Eye (tissue), 1 donor: ENCODE measurements at regions not wholly inside any gene's neighbourhood (a gene's known extent, or its start where the extent isn't known, plus 50 kb on each side); places are given as distances from the start of the nearest gene placed in this dataset.
"Not testable (repeated sequence)": the region's sequence is repeated elsewhere in the genome, so short reads cannot be mapped to it uniquely, and the experiment has no call there.

Experiments used
- DNase-seq: peaks from one replicate; pipeline ENCODE4 v3.0.0-alpha.2; 2015

DNA sequence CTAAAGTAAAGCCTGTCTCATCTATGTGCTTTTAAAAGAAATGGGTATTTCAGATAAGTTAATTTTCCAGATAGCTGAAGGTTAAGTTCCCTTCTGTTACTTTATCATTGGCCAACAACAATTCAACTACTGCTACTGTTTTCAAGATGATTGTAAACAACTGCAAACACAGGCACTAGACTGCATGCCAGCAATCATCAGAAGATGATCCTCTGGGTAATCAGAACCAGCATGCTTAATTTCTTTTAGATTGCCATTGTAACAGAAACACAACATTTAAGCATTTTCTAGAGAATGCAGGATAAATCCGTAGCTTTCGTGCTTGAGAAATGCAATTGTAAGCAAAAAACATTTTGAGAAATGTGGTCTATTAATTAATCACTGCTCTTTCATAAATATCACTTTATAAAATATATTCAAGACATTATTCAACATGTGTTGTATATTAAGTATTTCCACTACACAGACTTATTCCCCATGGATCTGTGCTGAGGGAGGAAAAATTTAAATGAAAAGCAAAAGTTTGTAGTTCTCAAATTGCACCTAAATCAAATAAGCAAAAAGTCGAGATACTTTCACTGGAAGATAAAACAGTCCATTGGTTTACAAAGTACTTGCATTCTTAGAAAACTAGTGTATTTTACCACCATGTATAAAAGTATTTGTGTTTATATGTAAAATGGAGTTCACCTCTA, 133.7 kb downstream of the ATL2 start:
- DNase-seq: no peak

DNA sequence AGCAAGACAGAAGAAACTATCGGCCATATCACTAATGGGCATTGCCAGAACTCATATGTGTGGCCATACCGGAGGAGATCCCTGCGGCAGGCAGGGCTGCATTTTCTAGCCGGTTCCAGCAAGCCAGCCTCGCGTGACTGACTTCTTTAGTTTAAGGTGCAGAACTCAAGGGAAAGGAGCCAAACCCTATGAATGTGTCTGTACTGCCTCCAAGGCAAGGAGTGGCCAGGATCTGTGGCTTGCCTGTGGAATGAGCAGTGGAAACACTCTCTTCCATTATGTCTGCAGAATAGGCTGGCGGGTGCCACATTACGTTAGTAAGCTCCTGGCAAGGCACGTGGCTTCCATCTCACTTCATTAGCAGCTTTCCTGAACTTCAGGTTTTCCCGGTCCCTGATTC, 137.6 kb downstream of the ATL2 start:
- no peak for DNase-seq

DNA sequence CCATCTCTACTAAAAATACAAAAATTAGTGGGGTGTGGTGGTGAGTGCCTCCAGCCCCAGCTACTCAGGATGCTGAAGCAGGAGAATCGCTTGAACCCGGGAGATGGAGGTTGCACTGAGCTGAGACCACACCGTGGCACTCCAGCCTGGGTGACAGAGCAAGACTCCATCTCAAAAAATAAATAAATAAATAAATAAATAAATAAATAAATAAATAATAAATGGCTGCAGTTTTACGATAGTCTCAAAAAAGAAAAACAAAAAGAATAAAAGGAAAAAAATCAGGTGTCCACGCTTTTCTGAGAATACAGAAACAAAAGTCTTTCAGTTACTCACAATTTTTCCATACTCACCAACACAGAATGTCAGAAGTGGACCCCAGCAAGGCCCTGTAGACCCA, 138.4 kb downstream of the ATL2 start:
- not testable (repeated sequence) for DNase-seq

DNA sequence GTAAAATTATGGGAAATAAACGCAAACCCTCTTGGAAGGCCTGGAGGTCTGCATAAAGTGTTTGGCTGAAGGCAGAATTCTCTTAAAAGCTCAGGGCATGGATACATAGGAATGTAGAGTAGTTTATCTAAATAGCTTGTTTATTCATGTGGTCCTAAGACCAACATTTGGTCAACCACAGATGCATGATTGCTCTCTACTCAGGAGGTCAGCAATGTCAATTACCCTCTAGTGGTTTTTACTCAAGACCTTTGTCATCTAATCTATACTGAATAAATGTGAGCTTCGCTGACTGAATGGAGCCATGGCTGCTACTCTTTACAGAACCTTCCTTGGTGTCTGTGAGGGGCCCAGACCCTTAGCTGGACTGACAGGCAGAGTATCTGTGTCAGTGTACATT, 139.8 kb downstream of the ATL2 start:
- DNase-seq: no peak

DNA sequence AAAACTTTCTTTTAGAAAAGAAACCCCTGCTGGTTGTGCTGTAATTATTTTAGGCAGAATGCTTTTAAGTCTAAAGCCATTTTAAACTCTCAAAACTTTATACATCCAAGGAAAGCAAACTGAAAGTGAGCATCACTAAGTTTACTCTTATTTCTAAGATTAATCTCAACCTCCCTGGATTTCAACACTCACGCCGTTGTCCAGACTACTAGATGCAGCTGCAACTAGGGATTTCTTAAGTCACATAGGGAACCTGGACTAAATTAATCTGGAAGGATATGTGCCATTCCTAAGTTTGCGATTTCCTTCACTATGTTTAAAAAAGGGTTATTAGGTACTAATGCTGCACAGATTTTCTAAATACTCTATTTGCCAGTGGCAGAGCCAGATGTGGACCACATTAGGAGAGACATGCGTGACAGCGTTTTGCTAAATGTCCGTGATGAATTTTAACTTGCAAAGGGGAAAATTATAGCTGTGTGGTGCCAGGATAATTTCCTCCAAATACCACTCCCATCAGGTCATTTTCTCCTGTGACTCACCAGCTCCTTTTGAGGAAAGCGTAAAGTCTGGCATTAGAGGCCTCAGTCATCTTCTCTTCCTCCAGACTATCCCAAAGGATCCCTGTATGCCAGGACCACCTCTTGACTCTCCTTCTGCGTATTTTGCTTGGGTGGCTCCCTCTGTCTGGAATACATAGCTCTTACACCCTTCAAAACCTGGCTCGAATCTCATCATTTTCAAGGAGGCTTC, 143.7 kb downstream of the ATL2 start:
- DNase-seq: peak; percentile 45

DNA sequence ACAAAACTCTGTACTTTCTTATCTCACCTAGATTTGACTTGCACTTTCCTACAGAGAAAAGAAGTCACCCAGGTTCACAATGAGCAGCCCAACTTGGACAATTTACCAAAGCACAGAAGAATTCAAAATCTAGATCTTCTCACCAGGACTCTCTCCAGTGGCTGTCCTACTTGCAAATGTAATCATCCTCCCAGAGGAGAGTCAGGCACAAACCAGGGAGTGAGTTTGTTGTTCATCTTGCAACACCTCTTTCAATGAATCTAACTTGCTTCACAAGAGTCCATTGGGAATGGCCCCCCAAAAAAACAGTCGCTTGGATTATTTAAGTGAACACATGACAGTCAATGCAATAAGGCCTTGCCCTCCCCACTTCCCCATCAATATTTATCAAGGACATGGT, 144.6 kb downstream of the ATL2 start:
- no peak for DNase-seq

DNA sequence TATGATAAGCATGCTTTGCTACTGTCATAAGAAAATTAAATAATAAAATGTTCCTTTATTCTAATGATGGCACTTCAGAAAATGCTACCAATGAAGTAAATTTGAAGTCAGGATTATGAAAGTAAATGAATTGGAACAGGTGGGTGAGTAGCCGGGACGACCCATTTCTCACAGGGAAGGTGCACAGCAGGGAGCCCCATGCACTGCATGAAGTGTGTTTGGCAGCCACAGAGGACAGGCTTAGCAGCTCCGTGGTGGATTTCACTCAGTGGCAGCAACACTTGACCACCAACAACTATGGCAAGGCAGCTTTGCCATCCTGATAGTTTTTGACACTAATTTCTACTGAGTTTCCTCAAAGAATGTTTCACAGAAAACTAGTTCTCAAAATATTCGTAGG, 146.3 kb downstream of the ATL2 start:
- no peak for DNase-seq

DNA sequence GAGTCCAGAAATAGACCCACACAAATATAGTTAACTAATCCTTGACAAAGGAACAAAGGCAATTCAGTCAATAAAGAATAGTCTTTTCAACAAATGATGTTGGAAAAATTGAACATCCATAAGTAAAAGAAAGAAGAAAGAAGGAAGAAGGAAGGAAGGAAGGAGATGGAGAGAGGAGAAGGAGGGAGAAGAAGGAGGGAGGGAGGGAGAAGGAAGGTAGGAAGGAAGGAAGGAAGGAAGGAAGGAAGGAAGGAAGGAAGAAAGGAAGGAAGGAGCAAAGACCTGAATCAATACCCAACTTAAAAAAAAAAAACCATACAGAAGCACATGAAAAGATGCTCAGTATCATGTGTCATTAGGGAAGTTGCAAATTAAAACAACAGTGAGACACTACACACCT, 148.3 kb downstream of the ATL2 start:
- no peak for DNase-seq

DNA sequence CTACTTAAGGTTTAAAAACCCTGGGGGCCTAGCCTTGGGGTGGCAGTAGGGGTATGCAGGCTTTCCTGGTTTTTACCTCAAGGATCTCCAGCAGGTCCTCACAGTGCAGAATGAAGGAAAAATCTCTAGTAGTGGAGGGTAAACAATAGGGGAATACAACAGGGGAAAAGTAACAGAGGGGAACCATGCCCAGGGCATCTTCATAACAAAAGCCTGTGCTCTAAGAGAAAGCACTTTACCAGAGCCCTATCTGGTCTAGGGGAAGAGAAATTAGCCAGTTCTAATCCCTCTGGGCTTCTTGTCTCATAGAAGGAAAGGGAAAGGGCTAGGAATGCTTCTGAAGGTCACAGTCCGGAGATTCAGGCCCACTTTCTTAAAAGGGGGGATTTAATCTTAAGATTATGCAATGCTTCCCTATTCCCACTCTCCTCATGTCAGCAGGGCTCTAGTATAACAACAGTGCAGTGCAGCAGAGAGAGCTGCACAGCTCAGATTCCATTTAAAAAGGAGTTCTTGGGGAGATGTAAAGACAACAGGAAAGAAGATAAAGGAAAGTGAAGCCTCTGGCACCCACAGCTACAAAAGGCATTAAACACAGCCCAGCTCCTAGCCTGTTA, 149.0 kb upstream of the CYP1B1 start:
- no peak for DNase-seq

DNA sequence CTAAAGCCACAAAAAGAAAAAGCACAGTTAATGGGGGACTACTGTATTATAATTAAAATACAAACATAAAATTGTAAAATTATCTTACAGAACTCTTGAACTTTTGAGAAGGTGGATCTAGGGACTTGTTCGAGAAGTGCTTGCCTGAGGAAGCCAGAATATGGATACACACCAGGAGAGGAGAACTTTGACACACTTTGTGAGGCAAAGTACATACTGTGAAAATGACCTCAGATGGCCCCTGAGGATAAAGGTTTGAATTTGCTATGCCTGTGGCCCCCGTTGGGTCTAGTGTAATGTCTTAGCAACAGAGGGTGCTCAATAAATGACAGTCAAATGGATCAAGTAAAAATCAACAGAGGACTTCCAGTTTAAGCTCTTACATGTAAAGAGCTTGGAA, 148.2 kb upstream of the CYP1B1 start:
- no peak for DNase-seq

DNA sequence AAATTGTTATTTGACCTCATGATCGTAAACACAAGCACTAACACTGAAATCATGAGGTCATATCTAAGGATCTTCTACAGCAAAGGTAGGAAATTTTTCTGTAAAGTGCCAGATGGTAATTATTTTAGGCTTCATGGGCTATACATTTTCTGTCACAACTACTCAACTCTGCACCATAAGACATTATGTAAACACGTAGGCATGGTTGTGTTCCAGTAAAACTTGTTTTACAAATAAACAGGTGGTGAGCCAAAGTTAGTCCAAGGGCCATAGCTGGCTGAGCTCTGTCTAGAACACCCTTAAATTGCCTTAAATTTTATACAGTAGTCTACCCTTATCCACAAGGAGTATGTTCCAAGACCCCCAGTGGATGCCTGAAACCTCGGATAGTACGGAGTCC, 147.3 kb upstream of the CYP1B1 start:
- DNase-seq: no peak

DNA sequence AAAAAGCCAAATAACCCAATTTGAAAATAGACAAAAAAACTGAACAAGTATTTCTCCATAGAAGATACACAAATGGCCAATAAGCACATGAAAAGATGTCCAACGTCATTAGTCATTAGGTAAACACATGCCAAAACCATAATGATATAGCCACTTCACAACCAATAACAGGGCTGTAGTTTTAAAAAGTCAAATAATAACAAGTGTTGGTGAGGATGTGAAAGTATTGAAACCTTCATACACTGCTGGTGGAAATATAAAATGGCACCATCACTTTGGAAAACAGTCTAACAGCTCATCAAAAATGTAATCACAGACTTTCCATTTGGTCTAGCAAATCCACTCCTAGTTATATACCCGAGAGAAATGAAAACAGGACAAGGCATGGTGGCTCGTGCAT, 144.2 kb upstream of the CYP1B1 start:
- no peak for DNase-seq

DNA sequence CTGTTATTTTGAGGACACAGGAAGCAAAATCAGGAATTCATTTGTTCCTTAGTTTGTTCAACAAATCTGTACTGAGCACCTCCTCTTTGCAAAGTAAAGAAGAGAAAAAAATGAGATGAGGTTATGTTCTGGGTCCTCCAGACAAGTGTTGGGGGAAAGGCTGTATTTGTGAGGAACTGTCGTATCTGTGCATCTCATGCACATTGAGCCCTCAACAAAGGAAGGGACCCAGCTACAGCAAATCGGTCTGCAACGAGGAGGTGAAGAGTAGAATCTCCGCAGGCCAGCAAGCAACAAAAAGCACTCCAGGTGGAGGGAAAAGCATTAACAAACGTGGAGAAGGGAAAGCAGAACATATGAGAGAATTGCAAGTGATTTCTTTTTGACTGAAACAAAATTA, 143.0 kb upstream of the CYP1B1 start:
- no peak for DNase-seq

DNA sequence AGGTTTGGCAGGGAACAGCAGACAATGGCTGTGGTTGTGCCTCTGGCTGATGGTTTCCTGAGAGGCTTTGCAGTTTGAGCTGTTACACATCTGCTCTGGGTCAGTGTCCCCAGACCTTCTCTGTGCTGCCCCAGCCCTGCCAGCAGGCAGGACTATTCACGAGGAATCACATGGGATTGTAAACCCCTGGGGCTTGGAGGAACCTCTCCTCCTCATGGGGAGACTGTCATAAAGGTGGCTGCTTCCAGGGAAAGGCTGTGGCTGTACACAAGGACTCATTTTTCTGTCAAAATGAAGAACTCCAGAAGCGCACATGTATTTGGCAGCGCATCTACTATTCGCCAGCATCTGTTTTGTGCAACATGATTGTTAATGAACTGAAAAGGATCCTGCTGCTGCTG, 142.6 kb upstream of the CYP1B1 start:
- DNase-seq: no peak

DNA sequence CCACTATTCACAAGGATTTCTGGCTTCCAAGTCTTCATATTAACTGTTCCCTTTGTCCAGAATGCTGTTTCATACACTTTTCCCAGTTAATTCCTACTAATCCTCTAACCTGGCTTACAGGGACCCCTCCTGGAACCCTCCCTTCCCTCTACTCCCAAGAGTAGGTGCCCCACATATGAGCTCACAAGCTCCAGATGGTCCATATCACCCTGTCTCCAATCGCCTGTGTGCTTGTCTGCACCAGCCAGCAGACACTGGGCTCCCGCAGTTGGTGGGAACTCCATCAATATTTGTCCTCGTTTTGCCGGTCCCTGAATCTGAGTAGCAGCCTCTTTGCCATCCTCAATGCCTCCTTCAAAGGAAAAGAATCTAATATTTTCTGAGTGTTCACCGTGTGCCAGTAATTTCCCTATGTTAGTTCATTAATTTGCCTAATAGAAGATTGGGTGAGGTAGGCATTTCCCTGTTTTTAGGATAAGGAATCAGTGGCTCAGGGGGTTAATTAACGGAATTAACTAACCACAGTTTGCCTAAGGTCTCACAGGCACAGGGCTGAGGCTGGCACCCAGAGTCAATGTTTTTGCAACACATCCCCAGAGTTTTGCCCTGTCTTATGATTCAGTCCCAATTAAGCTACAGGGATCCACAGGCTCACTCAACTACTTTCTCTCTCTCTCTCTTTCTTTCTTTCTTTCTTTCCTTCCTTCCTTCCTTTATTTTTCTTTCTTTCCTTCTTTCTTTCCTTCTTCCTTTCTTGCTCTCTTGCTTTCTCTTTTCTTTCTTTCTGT, 141.6 kb upstream of the CYP1B1 start:
- DNase-seq: peak; percentile 34

DNA sequence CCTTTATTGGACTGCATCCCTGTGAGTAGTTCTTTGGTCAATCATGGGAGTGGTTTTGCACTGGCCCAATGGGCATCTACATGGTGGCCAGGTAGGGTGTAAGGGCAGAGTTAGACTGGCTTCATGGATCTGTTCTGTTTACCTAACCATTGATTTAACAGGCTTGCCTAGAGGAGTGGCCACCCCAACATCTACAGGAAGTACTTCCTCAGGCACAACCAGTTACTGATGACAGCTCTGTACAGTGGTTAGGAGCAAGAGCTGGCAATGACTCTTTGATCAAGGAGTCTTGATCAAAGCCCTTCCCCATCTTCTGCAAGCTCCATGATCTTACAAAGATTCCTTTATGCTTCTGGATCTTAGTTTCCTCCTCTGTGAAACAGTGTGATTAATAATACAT, 140.9 kb upstream of the CYP1B1 start:
- no peak for DNase-seq

DNA sequence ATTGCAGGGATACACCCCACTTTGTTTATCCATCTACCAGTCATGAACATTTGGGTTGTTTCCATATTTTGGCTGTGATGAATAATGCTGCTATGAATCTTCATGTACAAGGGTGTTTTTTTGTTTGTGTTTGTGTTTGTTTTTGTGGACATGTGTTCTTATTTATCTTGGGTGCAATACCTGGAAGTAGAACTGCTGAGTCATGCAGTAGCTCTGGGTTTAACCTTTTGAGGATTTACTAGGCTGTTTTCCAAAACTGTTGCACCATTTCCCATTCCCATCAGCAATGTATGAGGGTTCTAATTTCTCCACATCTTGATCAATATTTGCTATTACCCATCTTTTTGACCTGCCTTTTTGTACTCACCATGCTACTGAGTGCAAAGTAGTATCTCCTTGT, 140.0 kb upstream of the CYP1B1 start:
- no peak for DNase-seq

DNA sequence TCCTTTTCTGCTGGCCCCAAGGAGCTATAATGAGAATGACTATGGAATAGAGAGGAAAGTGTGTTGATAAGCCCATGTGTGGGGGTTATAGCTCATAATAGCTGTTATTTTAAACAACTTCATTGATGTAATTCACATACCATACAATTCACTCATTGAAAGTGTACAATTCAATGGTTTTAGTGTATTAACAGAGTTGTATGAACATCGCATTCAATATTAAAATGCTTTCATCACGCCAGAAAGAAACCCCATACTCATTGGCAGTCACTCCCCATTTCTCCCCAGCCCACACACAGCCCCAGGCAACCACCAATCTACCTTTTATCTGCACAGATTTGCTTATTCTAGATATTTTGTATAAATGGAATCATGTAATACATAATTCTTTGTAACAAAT, 139.6 kb upstream of the CYP1B1 start:
- DNase-seq: no peak

DNA sequence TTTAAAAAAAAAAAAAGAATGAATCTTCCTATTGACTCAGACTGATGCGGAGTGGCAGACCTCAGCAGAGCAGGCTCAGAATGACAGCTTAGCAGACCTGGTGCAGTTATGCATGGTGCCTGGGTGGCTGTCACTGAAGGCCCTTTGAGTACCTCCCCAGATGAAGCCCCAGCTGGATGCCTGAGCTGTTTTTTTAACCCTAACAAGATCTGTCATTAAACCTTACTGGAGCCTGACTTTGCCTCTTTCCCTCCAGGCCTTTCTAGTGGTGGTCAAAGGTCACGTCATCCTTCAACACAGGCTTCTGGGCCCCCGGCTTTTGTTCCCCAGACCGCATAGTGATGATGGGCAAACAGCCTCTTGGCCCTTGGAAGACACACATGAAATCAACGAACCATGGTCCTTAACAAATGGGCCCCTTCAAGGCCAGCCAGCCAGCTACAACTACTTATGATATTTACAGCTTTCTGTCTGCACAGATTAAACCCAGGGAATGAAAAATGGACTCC, 138.3 kb upstream of the CYP1B1 start:
- DNase-seq: peak; percentile 90

DNA sequence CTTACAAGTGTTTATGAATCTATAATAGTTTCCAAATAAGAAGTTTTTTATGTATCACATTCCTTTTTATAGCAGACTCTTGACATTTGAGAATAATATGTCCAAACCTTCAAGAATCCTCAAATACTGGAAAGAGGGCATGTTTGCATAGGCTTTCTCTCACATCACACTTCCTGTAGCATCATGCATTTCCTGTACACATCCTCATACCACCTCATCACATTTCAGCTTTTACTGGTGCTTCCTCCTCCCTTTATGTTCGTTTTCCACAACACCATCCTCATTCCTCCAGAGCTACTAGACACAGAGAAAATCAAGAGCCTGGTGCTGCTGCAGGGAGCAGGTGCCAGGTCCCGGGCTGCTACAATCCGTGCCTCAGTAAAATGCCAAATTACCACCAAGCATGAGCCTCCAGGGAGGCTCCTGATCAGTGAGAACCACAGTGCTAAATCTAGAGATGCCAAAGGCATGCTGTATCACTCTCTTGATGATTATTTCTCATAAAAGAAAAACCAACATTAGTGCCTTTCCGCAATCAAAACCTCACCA, 137.7 kb upstream of the CYP1B1 start:
- DNase-seq: no peak

DNA sequence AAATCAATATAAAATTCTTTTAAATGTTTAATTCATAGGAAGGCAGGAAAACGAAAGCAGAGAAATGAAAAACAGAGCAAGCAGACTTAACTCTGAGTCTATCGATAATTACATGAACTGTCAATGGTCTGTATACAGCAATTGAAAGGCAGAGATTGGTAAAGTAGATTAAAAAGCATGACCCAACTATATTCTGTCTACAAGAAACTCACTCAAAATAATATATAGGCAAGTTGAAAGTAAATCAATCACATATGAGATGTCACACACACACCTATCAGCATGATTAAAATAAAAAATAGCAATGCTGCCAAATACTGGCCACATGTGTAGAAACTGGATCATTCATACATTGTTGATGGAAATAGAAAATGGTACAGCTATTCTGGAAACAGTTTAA, 136.4 kb upstream of the CYP1B1 start:
- no peak for DNase-seq

DNA sequence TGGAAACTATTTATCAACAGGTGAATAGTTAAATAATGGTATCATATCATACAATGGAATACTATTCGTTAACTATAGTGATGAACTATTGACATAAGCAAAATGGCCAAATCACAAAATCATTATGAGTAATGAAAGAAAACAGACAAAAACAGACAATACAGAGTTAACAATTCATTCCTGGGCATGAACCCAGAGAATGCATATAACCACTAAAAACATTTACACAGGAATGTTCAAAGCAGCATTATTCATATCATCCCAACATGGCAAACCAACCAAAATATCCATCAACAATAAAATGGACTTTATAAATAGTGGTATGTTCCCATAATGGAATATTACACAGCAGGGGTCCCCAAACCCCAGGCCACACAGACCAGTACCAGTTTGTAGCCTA, 131.2 kb upstream of the CYP1B1 start:
- no peak for DNase-seq

DNA sequence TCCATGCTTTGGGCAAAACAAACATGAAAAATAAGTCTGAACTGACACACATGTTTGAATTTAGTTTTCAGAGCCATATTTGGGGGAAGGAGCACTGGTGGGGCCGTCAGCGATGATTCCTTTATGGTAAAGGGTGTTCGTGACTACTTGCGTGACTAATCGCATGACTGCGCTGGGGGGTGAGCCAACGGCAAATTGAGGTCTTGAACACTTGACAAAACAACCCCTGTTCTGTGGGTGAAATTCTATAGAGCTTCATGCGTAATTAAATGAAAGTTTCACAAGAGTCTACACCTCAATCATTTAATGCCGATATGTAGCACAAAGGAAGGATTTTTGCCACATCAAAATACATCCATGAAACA, 127.5 kb upstream of the CYP1B1 start:
- no peak for DNase-seq
